ENCODE measurements at regions not wholly inside any gene's neighbourhood (a gene's known extent, or its start where the extent isn't known, plus 50 kb on each side); places are given as distances from the start of the nearest gene placed in this dataset.

DNA sequence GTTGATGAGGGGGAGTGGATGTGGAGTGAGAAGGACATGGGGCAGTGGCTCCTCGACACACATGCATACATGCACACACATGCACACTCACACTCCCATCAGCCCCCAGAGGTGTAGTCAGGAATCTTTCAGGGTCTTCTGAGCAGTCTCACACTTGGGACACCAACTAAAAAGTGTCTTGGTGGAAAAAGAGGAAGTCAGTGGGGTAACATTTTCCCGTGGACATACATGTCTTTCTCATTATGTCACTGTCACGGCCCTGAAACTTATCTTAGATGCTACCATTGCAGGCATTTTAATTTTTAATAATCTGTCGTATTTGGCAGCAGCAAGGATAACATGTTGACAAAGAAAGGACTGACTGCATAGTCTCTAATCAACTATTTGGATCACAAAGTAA lies 261.1 kb downstream of the ADGRG6 start:
- no peak overlapping the region for H3K27ac ChIP-seq
- ATAC-seq (no peak), DNase-seq (no peak)
- H3K4me3 ChIP-seq: no peak overlapping the region
- intact Hi-C loops (cut with DNase I): no loop called here
- no peaks in the 10 kb centered on the region for H3K4me1 ChIP-seq
- 74 to 79% (median 74%) methylated on average over 4 of the region's 4 CpGs for WGBS, 3 donors
- no peaks in the 10 kb centered on the region for H3K9me3 ChIP-seq
- TF ChIP-seq, protein P1, sequence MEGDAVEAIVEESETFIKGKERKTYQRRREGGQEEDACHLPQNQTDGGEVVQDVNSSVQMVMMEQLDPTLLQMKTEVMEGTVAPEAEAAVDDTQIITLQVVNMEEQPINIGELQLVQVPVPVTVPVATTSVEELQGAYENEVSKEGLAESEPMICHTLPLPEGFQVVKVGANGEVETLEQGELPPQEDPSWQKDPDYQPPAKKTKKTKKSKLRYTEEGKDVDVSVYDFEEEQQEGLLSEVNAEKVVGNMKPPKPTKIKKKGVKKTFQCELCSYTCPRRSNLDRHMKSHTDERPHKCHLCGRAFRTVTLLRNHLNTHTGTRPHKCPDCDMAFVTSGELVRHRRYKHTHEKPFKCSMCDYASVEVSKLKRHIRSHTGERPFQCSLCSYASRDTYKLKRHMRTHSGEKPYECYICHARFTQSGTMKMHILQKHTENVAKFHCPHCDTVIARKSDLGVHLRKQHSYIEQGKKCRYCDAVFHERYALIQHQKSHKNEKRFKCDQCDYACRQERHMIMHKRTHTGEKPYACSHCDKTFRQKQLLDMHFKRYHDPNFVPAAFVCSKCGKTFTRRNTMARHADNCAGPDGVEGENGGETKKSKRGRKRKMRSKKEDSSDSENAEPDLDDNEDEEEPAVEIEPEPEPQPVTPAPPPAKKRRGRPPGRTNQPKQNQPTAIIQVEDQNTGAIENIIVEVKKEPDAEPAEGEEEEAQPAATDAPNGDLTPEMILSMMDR (IDR thresholded peaks at IDR 0.05): no peak
- peaks cover 0 to 2% (median 0%) of the 10 kb centered on the region in 3 donors for H3K27me3 ChIP-seq (ENCODE audit: insufficient read depth in 3 of 3, low read length in 2 of 3)
- no peaks in the 10 kb centered on the region for H3K36me3 ChIP-seq (ENCODE audit: insufficient read depth in 1 of 2, low read depth in 1 of 2)

GRCh38 chr6:142566628-142567396 lies 265.0 kb downstream of the ADGRG6 start:
- intact Hi-C loops (cut with DNase I): no loop called here
- TF ChIP-seq, protein P1 (IDR thresholded peaks at IDR 0.05): peak; percentile 63
- H3K27me3 ChIP-seq (ENCODE audit: insufficient read depth in 3 of 3, low read length in 2 of 3): peaks cover 0 to 2% (median 0%) of the 10 kb centered on the region in 3 donors
- H3K9me3 ChIP-seq: no peaks in the 10 kb centered on the region
- H3K36me3 ChIP-seq (ENCODE audit: insufficient read depth in 1 of 2, low read depth in 1 of 2): no peaks in the 10 kb centered on the region
- 63 to 69% (median 64%) methylated on average over 10 of the region's 10 CpGs for WGBS, 3 donors
- no peaks in the 10 kb centered on the region for H3K4me1 ChIP-seq
- no peak overlapping the region for H3K27ac ChIP-seq
- ATAC-seq (no peak), DNase-seq (no peak)
- H3K4me3 ChIP-seq: no peak overlapping the region

GRCh38 chr6:142567461-142567860 lies 265.7 kb downstream of the ADGRG6 start:
- DNase-seq (no peak), ATAC-seq (no peak)
- 61 to 66% (median 63%) methylated on average over 3 of the region's 3 CpGs for WGBS, 3 donors
- no peak overlapping the region for H3K27ac ChIP-seq
- peaks cover 0 to 2% (median 0%) of the 10 kb centered on the region in 3 donors for H3K27me3 ChIP-seq (ENCODE audit: insufficient read depth in 3 of 3, low read length in 2 of 3)
- no peaks in the 10 kb centered on the region for H3K4me1 ChIP-seq
- intact Hi-C loops (cut with DNase I): no loop called here
- no peaks in the 10 kb centered on the region for H3K36me3 ChIP-seq (ENCODE audit: insufficient read depth in 1 of 2, low read depth in 1 of 2)
- H3K4me3 ChIP-seq: no peak overlapping the region
- TF ChIP-seq, protein P1 (IDR thresholded peaks at IDR 0.05): no peak
- no peaks in the 10 kb centered on the region for H3K9me3 ChIP-seq

DNA sequence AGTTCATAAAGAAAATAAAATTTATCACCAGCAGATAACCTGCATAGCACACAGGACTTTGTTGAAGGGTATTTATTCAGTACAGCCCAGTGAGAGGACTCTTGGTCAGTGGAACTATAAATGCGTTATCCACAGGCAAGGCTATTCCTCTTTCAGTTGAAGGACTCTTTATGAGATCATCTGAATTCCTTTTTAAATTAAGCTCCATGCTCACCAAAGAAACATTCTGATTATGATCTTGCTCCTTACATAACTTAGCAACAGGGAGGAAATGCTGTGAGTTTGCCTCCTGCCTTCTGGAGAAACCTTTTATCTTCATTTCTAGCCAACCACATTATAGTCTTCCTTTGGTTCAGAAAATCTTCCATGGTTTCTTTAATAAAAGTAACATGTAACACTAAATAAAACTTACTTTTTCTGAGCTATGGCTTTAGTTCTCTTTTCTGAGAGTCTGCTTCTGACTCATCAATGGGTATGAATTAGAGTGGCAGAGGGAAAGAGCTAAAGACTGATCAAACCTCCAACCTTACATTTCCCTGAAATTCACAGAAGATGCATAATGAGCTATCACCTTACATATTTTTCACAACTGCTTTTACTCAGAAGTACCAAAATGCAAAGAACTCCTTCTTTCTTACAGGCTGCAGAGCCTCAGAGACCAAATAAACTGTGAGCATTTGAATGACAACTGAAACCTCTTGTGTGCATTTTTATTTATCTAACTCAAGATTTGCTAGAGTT lies 267.2 kb downstream of the ADGRG6 start:
- ATAC-seq (no peak), DNase-seq (no peak)
- no peaks in the 10 kb centered on the region for H3K4me1 ChIP-seq
- H3K4me3 ChIP-seq: no peak overlapping the region
- H3K9me3 ChIP-seq: no peaks in the 10 kb centered on the region
- intact Hi-C loops (cut with DNase I): no loop called here
- peaks cover 0 to 2% (median 0%) of the 10 kb centered on the region in 3 donors for H3K27me3 ChIP-seq (ENCODE audit: insufficient read depth in 3 of 3, low read length in 2 of 3)
- H3K36me3 ChIP-seq (ENCODE audit: insufficient read depth in 1 of 2, low read depth in 1 of 2): no peaks in the 10 kb centered on the region
- WGBS, 3 donors: 57 to 66% (median 59%) methylated on average over 1 of the region's 1 CpG
- TF ChIP-seq, protein P1 (IDR thresholded peaks at IDR 0.05): no peak
- H3K27ac ChIP-seq: no peak overlapping the region

Data from psoas muscle (tissue), 7 donors.